ENCODE measurements at regions not wholly inside any gene's neighbourhood (a gene's known extent, or its start where the extent isn't known, plus 50 kb on each side); places are given as distances from the start of the nearest gene placed in this dataset.

DNA sequence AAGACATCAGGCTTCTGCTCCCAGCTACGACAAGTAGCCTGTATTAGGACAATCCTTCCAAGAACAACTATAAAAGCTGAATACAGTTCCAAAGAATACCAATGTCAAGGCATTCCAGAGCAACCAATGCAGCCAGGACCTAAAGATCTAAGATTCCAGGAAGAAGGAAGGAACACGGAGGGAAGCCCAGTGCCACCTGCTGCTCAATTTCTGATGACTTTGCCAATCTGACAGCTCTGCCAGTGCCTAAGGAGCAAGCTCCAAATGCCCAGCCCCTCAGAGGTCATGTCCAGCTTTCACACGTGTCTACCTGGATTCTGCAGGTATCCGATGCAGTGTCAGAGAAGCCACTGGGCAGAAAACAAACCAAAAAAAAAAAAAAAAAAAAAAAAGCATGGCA, 164.4 kb downstream of the IRS2 start:
- Mint-ChIP-seq H3K27me3 (ENCODE audit: low read depth) (no peaks in the 10 kb centered on the region), H3K4me3 (no peak overlapping the region), H3K4me1 (peaks cover 5% of the 10 kb centered on the region; the same call in 1 of the 2 replicates), H3K36me3 (no peaks in the 10 kb centered on the region), H3K27ac (no peak overlapping the region), H3K9me3 (peaks cover 9% of the 10 kb centered on the region)
- no peak for ATAC-seq
- CTCF ChIA-PET, result interaction anchor here (0.6 kb wide), 1 partner anchor 265 kb away, joined by 4 read pairs; no protein-coding TSS in a partner anchor
- TF ChIP-seq RORB (CRISPR knock-in tag; IDR thresholded peaks at IDR 0.05), result no peak
- no peak for TF ChIP-seq ETV6 (CRISPR knock-in tag; IDR thresholded peaks at IDR 0.05)
- POLR2A ChIA-PET, result no interaction called here
- DNase-seq (ENCODE audit: low spot score), result no peak

DNA sequence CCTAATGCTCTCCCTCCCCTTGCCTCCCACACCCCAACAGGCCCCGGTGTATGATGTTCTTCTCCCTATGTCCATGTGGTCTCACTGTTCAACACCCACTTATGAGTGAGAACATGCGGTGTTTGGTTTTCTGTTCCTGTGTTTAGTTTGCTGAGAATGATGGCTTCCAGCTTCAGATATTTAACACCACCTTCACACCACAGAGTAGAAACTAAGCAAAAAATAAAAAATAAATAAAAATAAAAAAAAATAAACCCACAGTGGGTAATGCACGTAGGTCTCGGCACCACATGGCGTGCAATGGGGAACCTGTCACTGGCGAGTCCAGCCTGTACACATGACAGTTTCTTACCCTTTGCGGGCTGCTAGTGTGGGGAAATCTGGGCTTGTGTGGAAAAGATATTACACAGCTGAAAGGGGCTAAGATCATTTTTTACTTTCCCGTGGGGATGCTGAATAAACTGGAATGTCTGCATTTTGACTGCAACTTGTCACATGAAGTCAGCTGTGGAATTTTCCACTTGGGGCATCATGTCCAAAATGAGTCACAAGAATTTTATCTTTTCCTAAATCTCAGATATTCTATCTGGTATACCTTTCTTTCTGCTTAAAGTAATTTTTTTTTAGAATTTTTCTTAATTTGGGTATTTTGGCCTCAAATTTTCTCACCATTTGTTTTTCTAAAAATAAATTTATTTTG, 170.5 kb downstream of the IRS2 start:
- TF ChIP-seq NR2C2 (CRISPR knock-in tag; IDR thresholded peaks at IDR 0.05), result no peak
- no peak for TF ChIP-seq MYBL2 (CRISPR knock-in tag; IDR thresholded peaks at IDR 0.05)
- TF ChIP-seq NR3C1 (CRISPR knock-in tag; conservative IDR thresholded peaks at IDR 0.05; ENCODE audit: low read depth), result no peak
- Mint-ChIP-seq H3K9me3 (peaks cover 9% of the 10 kb centered on the region), H3K27me3 (ENCODE audit: low read depth) (no peaks in the 10 kb centered on the region), H3K36me3 (no peaks in the 10 kb centered on the region), H3K4me1 (peaks cover 5% of the 10 kb centered on the region; the same call in 1 of the 2 replicates), H3K4me3 (no peak overlapping the region), H3K27ac (no peak overlapping the region)
- ATAC-seq (no peak), DNase-seq (ENCODE audit: low spot score) (no peak)
- ChIA-PET CTCF (no interaction called here), POLR2A (no interaction called here)

DNA sequence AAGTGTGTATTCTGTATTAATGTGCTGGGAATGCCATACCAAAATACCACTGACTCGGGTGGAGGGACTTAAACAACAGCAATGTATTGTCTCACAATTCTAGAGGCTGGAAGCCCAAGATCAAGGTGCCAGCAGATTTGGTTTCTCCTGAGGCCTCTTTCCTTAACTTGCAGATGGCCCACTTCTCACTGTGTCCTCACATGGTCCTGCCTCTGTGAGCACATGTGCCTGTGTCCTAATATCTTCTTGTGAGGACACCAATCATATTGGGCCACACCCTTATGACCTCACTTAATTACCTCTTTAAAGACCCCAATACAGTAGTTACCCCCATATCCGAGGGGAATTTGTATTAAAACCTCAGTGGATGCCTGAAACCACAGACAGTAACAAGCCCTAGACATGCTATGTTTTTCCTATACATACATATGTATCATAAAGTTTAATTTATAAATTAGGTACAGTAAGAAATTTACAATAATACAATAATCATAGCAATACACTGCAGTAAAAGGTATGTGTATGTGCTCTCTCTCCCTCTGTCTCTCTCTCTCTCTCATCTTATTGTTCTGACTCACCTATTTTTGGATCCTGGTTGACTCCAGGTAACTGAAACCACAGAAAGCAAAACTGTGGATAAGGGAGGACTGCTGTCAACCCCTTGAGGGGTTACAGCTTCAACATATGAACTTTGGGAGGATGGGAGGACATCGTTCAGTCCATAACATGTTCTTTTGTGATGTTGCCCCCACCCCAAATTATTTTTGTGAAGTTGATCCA, 174.3 kb downstream of the IRS2 start:
- Mint-ChIP-seq H3K4me3 (no peak overlapping the region), H3K36me3 (no peaks in the 10 kb centered on the region), H3K27ac (no peak overlapping the region), H3K9me3 (peaks cover 7% of the 10 kb centered on the region), H3K4me1 (peaks cover 5% of the 10 kb centered on the region; the same call in 1 of the 2 replicates), H3K27me3 (ENCODE audit: low read depth) (no peaks in the 10 kb centered on the region)
- no peak for DNase-seq (ENCODE audit: low spot score)
- no peak for ATAC-seq
- POLR2A ChIA-PET, result no interaction called here
- CTCF ChIA-PET, result no interaction called here
- TF ChIP-seq, protein P1, sequence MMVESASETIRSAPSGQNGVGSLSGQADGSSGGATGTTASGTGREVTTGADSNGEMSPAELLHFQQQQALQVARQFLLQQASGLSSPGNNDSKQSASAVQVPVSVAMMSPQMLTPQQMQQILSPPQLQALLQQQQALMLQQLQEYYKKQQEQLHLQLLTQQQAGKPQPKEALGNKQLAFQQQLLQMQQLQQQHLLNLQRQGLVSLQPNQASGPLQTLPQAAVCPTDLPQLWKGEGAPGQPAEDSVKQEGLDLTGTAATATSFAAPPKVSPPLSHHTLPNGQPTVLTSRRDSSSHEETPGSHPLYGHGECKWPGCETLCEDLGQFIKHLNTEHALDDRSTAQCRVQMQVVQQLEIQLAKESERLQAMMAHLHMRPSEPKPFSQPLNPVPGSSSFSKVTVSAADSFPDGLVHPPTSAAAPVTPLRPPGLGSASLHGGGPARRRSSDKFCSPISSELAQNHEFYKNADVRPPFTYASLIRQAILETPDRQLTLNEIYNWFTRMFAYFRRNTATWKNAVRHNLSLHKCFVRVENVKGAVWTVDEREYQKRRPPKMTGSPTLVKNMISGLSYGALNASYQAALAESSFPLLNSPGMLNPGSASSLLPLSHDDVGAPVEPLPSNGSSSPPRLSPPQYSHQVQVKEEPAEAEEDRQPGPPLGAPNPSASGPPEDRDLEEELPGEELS (CRISPR knock-in tag; IDR thresholded peaks at IDR 0.05), result no peak
- TF ChIP-seq, protein P2, sequence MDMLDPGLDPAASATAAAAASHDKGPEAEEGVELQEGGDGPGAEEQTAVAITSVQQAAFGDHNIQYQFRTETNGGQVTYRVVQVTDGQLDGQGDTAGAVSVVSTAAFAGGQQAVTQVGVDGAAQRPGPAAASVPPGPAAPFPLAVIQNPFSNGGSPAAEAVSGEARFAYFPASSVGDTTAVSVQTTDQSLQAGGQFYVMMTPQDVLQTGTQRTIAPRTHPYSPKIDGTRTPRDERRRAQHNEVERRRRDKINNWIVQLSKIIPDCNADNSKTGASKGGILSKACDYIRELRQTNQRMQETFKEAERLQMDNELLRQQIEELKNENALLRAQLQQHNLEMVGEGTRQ (CRISPR knock-in tag; IDR thresholded peaks at IDR 0.05), result no peak
- TF ChIP-seq, protein P3, sequence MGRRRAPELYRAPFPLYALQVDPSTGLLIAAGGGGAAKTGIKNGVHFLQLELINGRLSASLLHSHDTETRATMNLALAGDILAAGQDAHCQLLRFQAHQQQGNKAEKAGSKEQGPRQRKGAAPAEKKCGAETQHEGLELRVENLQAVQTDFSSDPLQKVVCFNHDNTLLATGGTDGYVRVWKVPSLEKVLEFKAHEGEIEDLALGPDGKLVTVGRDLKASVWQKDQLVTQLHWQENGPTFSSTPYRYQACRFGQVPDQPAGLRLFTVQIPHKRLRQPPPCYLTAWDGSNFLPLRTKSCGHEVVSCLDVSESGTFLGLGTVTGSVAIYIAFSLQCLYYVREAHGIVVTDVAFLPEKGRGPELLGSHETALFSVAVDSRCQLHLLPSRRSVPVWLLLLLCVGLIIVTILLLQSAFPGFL (CRISPR knock-in tag; IDR thresholded peaks at IDR 0.05; ENCODE audit: borderline replicate concordance), result no peak
- TF ChIP-seq KAT7 (CRISPR knock-in tag; IDR thresholded peaks at IDR 0.05; ENCODE audit: borderline replicate concordance), result no peak
- TF ChIP-seq IRF2 (CRISPR knock-in tag; IDR thresholded peaks at IDR 0.05; ENCODE audit: borderline replicate concordance, low read depth), result no peak
- TF ChIP-seq NFYB (CRISPR knock-in tag; conservative IDR thresholded peaks at IDR 0.05; ENCODE audit: low read depth), result no peak
- TF ChIP-seq ZNF396 (CRISPR knock-in tag; IDR thresholded peaks at IDR 0.05; ENCODE audit: borderline replicate concordance), result no peak
- TF ChIP-seq, protein P4, sequence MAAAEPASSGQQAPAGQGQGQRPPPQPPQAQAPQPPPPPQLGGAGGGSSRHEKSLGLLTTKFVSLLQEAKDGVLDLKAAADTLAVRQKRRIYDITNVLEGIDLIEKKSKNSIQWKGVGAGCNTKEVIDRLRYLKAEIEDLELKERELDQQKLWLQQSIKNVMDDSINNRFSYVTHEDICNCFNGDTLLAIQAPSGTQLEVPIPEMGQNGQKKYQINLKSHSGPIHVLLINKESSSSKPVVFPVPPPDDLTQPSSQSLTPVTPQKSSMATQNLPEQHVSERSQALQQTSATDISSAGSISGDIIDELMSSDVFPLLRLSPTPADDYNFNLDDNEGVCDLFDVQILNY (CRISPR knock-in tag; IDR thresholded peaks at IDR 0.05), result no peak
- TF ChIP-seq, protein P5, sequence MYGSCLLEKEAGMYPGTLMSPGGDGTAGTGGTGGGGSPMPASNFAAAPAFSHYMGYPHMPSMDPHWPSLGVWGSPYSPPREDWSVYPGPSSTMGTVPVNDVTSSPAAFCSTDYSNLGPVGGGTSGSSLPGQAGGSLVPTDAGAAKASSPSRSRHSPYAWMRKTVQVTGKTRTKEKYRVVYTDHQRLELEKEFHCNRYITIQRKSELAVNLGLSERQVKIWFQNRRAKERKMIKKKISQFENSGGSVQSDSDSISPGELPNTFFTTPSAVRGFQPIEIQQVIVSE (CRISPR knock-in tag; IDR thresholded peaks at IDR 0.05; ENCODE audit: borderline replicate concordance), result no peak
- no peak for TF ChIP-seq ZNF423 (CRISPR knock-in tag; IDR thresholded peaks at IDR 0.05)
- TF ChIP-seq, protein P6, sequence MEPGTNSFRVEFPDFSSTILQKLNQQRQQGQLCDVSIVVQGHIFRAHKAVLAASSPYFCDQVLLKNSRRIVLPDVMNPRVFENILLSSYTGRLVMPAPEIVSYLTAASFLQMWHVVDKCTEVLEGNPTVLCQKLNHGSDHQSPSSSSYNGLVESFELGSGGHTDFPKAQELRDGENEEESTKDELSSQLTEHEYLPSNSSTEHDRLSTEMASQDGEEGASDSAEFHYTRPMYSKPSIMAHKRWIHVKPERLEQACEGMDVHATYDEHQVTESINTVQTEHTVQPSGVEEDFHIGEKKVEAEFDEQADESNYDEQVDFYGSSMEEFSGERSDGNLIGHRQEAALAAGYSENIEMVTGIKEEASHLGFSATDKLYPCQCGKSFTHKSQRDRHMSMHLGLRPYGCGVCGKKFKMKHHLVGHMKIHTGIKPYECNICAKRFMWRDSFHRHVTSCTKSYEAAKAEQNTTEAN (CRISPR knock-in tag; IDR thresholded peaks at IDR 0.05), result no peak
- TF ChIP-seq, protein P7, sequence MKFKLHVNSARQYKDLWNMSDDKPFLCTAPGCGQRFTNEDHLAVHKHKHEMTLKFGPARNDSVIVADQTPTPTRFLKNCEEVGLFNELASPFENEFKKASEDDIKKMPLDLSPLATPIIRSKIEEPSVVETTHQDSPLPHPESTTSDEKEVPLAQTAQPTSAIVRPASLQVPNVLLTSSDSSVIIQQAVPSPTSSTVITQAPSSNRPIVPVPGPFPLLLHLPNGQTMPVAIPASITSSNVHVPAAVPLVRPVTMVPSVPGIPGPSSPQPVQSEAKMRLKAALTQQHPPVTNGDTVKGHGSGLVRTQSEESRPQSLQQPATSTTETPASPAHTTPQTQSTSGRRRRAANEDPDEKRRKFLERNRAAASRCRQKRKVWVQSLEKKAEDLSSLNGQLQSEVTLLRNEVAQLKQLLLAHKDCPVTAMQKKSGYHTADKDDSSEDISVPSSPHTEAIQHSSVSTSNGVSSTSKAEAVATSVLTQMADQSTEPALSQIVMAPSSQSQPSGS (CRISPR knock-in tag; IDR thresholded peaks at IDR 0.05; ENCODE audit: borderline replicate concordance, low read depth), result no peak
- TF ChIP-seq FOXJ3 (CRISPR knock-in tag; IDR thresholded peaks at IDR 0.05; ENCODE audit: borderline replicate concordance), result no peak
- TF ChIP-seq FOXK1 (CRISPR knock-in tag; IDR thresholded peaks at IDR 0.05), result no peak
- no peak for TF ChIP-seq NR3C1 (CRISPR knock-in tag; conservative IDR thresholded peaks at IDR 0.05; ENCODE audit: low read depth)
- TF ChIP-seq ATF1 (CRISPR knock-in tag; IDR thresholded peaks at IDR 0.05), result no peak
- no peak for TF ChIP-seq FOXP1 (CRISPR knock-in tag; IDR thresholded peaks at IDR 0.05; ENCODE audit: borderline replicate concordance)
- no peak for TF ChIP-seq JUN (CRISPR knock-in tag; IDR thresholded peaks at IDR 0.05)
